HG02970 (cell line): ENCODE measurements at regions not wholly inside any gene's neighbourhood (a gene's known extent, or its start where the extent isn't known, plus 50 kb on each side); places are given as distances from the start of the nearest gene placed in this dataset.
A peak's percentile ranks its signal among the peaks of the same experiment; 100 is the strongest.
"Not testable (repeated sequence)": the region's sequence is repeated elsewhere in the genome, so short reads cannot be mapped to it uniquely, and the experiment has no call there.

Experiments
- ATAC-seq: cut with Tn5 transposase; IDR thresholded peaks from one replicate; pipeline ENCODE4 v1.9.1; 2021; ENCODE audit warnings: mild to moderate bottlenecking, moderate library complexity, moderate number of reproducible peaks; ENCODE audit not compliant: unreplicated experiment, low FRiP score

GRCh38 chrX:3994315-3994714 is 280.9 kb upstream of the PRKX start:
- ATAC-seq: no peak

- no peak for ATAC-seq
These were observed 277.1 kb upstream of the PRKX start for GRCh38 chrX:3990569-3990968.

GRCh38 chrX:3972104-3972858 is 258.8 kb upstream of the PRKX start:
- not testable (repeated sequence) for ATAC-seq

GRCh38 chrX:3968749-3969148 is 255.3 kb upstream of the PRKX start:
- ATAC-seq: no peak

- no peak for ATAC-seq
These were observed 250.5 kb upstream of the PRKX start for GRCh38 chrX:3963980-3964379.

- ATAC-seq: no peak
These were observed 249.3 kb upstream of the PRKX start for GRCh38 chrX:3962511-3963311.

- ATAC-seq: no peak
These were observed 247.5 kb upstream of the PRKX start for GRCh38 chrX:3960952-3961351.

GRCh38 chrX:3951859-3952258 is 238.4 kb upstream of the PRKX start:
- no peak for ATAC-seq

GRCh38 chrX:3950373-3950772 is 236.9 kb upstream of the PRKX start:
- no peak for ATAC-seq

GRCh38 chrX:3943965-3944364 is 230.5 kb upstream of the PRKX start:
- no peak for ATAC-seq

GRCh38 chrX:3940000-3940610 is 226.7 kb upstream of the PRKX start:
- ATAC-seq: no peak

- ATAC-seq: no peak
These were observed 225.1 kb upstream of the PRKX start for GRCh38 chrX:3938587-3938986.

GRCh38 chrX:3935196-3935595 is 221.7 kb upstream of the PRKX start:
- not testable (repeated sequence) for ATAC-seq

GRCh38 chrX:3920424-3921017 is 207.1 kb upstream of the PRKX start:
- peak; percentile 99 for ATAC-seq

- not testable (repeated sequence) for ATAC-seq
These were observed 206.4 kb upstream of the PRKX start for GRCh38 chrX:3919668-3920423.

GRCh38 chrX:3914813-3915212 is 201.4 kb upstream of the PRKX start:
- not testable (repeated sequence) for ATAC-seq

- ATAC-seq: not testable (repeated sequence)
These were observed 200.6 kb upstream of the PRKX start for GRCh38 chrX:3914059-3914458.

GRCh38 chrX:3911012-3911411 is 197.6 kb upstream of the PRKX start:
- not testable (repeated sequence) for ATAC-seq

GRCh38 chrX:3910611-3911010 is 197.2 kb upstream of the PRKX start:
- ATAC-seq: not testable (repeated sequence)
